K562 (cell line): ENCODE measurements at regions not wholly inside any gene's neighbourhood (a gene's known extent, or its start where the extent isn't known, plus 50 kb on each side); places are given as distances from the start of the nearest gene placed in this dataset.

ENCODE experiments used
- NCOA2 ChIP-seq, 2 experiments: fragments of 450-650 bp; IDR thresholded peaks; 2 replicates each; pipeline ENCODE4 v1.6.1; 2018; ENCODE audit warnings: mild to moderate bottlenecking in 2 of 2, moderate library complexity in 1 of 2; ENCODE audit not compliant: partially characterized antibody in 2 of 2
- THAP12 ChIP-seq: fragments of 250-450 bp; sonication (Bioruptor Pico); IDR thresholded peaks from 2 replicates; pipeline ENCODE4 v1.9.0; 2021; ENCODE audit warnings: mild to moderate bottlenecking, inconsistent platforms
- THAP7 ChIP-seq: fragments of 250-450 bp; sonication (Bioruptor Pico); IDR thresholded peaks from 2 replicates; pipeline ENCODE4 v1.5.0; 2021
- ZBTB34 ChIP-seq: fragments of 250-450 bp; sonication (Bioruptor Pico); IDR thresholded peaks from 2 replicates; pipeline ENCODE4 v1.8.0; 2021; ENCODE audit warnings: mild to moderate bottlenecking, moderate library complexity
- ZNF121 ChIP-seq: sonication (generic); formaldehyde crosslinking; conservative IDR thresholded peaks from 2 replicates; pipeline ENCODE4 v1.8.0; 2022; ENCODE audit warnings: missing genetic modification reagents

GRCh38 chr4:96776920-96777527 lies 937.1 kb downstream of the PDHA2 start:
- no peak for TF ChIP-seq ZBTB34
- no peak for TF ChIP-seq NCOA2 (IDR thresholded peaks at IDR 0.05; ENCODE audit: partially characterized antibody in 2 of 2)
- TF ChIP-seq ZNF121 (CRISPR knock-in tag): no peak
- TF ChIP-seq THAP7: no peak
- TF ChIP-seq THAP12 (CRISPR knock-in tag): no peak
